ENCODE measurements at regions not wholly inside any gene's neighbourhood (a gene's known extent, or its start where the extent isn't known, plus 50 kb on each side); places are given as distances from the start of the nearest gene placed in this dataset.

GRCh38 chr7:114155116-114156110 lies 236.6 kb upstream of the PPP1R3A start:
- TF ChIP-seq CTCF (IDR thresholded peaks at IDR 0.05): no peak
- no peak for TF ChIP-seq POLR2A (IDR thresholded peaks at IDR 0.05)
